GM19193 (cell line): ENCODE measurements at regions not wholly inside any gene's neighbourhood (a gene's known extent, or its start where the extent isn't known, plus 50 kb on each side); places are given as distances from the start of the nearest gene placed in this dataset.
A peak's percentile ranks its signal among the peaks of the same experiment; 100 is the strongest.

ENCODE experiments used
- POLR2A ChIP-seq: IDR thresholded peaks from 4 replicates; pipeline ENCODE4 v1.6.1; 2011; ENCODE audit not compliant: insufficient read depth, insufficient read length; ENCODE audit errors: extremely low read depth

GRCh38 chr10:46786518-46787320, 124.5 kb upstream of the PTPN20 start:
- TF ChIP-seq POLR2A, result peak; percentile 57

- TF ChIP-seq POLR2A, result no peak
Measured at GRCh38 chr10:46787321-46787615, 124.0 kb upstream of the PTPN20 start.
